PC-9 (cell line): ENCODE measurements at regions not wholly inside any gene's neighbourhood (a gene's known extent, or its start where the extent isn't known, plus 50 kb on each side); places are given as distances from the start of the nearest gene placed in this dataset.
A peak's percentile ranks its signal among the peaks of the same experiment; 100 is the strongest.

Experiments
- BruUV-seq: library from RNA; stranded (reverse); fragments of 400-500 nt; replicated peaks from 2 replicates; lab custom pipeline; 2021; lab: Mats Ljungman, UMichigan
- CTCF ChIA-PET: fragments of 300-600 bp; sonication (Branson Sonifier 250); formaldehyde crosslinking; loops from one replicate; lab custom pipeline; 2022; ENCODE audit warnings: antibody characterized with exemption; lab: Charles Lee
- POLR2A ChIA-PET: fragments of 300-600 bp; sonication (Branson Sonifier 250); formaldehyde crosslinking; loops from one replicate; lab custom pipeline; 2022; ENCODE audit warnings: antibody characterized with exemption; ENCODE audit not compliant: unreplicated experiment; lab: Charles Lee
- DNase-seq, 2 experiments: peaks; one replicate each; pipeline versions ENCODE4 v3.0.0 to v3.0.0-alpha.2; 2015 to 2022; ENCODE audit warnings: mixed read lengths in 1 of 2
- H2AFZ ChIP-seq: fragments of 200-600 bp; sonication (generic); 2 replicates; pipeline ENCODE4 v1.8.1; 2017; ENCODE audit warnings: antibody characterized with exemption
- H3F3A ChIP-seq: fragments of 200-600 bp; sonication (generic); 2 replicates; pipeline ENCODE4 v1.8.1; 2017; ENCODE audit warnings: antibody characterized with exemption, mild to moderate bottlenecking, low read depth; ENCODE audit not compliant: insufficient read depth
- H3K27ac ChIP-seq: fragments of 200-600 bp; sonication (generic); 2 replicates; pipeline ENCODE4 v1.6.1; 2016; ENCODE audit warnings: mixed run types
- H3K27me3 ChIP-seq: fragments of 200-600 bp; sonication (generic); 2 replicates; pipeline ENCODE4 v1.6.1; 2016; ENCODE audit warnings: low read depth, mixed run types; ENCODE audit not compliant: insufficient read depth
- H3K36me3 ChIP-seq: fragments of 200-600 bp; sonication (generic); 2 replicates; pipeline ENCODE4 v1.6.1; 2016; ENCODE audit warnings: low read depth, mixed run types
- H3K4me1 ChIP-seq: fragments of 200-600 bp; sonication (generic); replicated peaks from 2 replicates; pipeline ENCODE4 v1.6.1; 2016; ENCODE audit warnings: mixed run types; ENCODE audit not compliant: insufficient read depth
- H3K4me2 ChIP-seq: fragments of 200-600 bp; sonication (generic); 2 replicates; pipeline ENCODE4 v1.6.1; 2017; ENCODE audit warnings: mixed run types
- H3K4me3 ChIP-seq: fragments of 200-600 bp; sonication (generic); 2 replicates; pipeline ENCODE4 v1.6.1; 2016; ENCODE audit warnings: mixed run types
- H3K79me2 ChIP-seq: fragments of 200-600 bp; sonication (generic); 2 replicates; pipeline ENCODE4 v1.6.1; 2017; ENCODE audit warnings: low read depth, mixed run types
- H3K9me2 ChIP-seq: fragments of 200-600 bp; sonication (generic); 2 replicates; pipeline ENCODE4 v1.8.1; 2017; ENCODE audit warnings: mild to moderate bottlenecking; ENCODE audit not compliant: insufficient read depth
- H3K9me3 ChIP-seq: fragments of 200-600 bp; sonication (generic); 2 replicates; pipeline ENCODE4 v1.8.1; 2016; ENCODE audit warnings: low read depth; ENCODE audit not compliant: insufficient read depth
- H4K20me1 ChIP-seq: fragments of 200-600 bp; sonication (generic); 2 replicates; pipeline ENCODE4 v1.8.1; 2017; ENCODE audit not compliant: insufficient read depth
- EZH2 ChIP-seq: fragments of 200-600 bp; sonication (generic); IDR thresholded peaks from 2 replicates; pipeline ENCODE4 v1.8.0; 2017; ENCODE audit warnings: antibody characterized with exemption, low read depth
- intact Hi-C: fragments of 100-400 bp; cut with micrococcal nuclease; formaldehyde crosslinking; loops from one replicate; pipeline ENCODE4 v1.10.0; 2022; ENCODE audit not compliant: unreplicated experiment
- TF ChIP-seq, protein P1 (sequence below): fragments of 200-600 bp; sonication (generic); conservative IDR thresholded peaks from 2 replicates; pipeline ENCODE4 v1.6.1; 2017; ENCODE audit warnings: mixed run types, antibody characterized with exemption, mild to moderate bottlenecking, moderate library complexity

DNA sequence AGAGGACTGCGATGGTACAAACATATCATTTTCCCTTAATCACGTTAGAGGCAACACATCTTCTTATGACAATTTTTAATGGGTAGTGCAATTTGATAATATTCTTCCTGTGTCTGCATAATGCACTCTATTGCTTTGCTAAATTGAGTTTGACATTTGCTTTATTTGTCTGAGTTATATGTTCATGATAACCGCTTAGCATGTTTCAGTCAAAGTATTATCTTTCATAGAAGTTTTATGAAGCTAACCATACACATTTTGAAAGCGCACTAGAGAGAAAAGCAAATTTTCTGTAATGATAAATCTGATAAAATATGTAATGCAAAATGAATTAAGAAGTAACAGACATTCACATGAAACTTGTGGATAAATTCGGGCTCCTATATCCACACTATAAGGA, 1276.9 kb downstream of the ZPLD1 start:
- no peaks in the 10 kb centered on the region for H4K20me1 ChIP-seq

DNA sequence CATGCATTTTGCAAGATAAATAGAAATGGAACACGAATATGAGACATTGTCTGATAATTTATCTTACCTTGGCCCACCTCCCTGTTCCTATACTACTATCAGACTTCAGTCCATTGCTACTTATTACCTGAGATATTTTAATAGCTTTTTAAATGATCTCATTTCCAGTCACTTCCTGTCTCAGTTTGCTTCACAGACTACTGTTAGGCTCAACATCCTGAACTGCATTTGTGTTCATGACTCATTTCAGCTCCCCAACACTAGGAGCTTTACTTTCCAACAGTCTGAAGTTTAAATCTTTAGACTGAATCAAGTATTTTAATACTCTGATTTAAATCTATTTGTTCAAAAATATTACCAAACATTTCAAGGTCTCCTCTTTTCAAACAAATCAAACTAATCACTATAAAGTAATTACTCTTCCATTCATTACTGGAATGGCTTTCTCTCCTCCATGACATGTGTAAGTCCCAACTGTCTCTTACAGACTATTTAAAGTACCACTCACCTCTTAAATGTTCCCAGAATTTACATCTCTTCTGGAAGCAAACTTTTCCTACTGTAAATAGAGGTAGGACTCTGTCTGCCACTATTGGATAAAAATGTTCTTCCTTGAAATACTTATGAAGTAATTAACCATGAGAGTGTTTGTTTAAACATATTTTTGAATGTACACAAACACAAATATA, 1277.6 kb downstream of the ZPLD1 start:
- no peaks in the 10 kb centered on the region for H4K20me1 ChIP-seq
- no peaks in the 10 kb centered on the region for H3K4me1 ChIP-seq
- H3K36me3 ChIP-seq: no peaks in the 10 kb centered on the region
- no TSS peak for BruUV-seq
- no peak overlapping the region for H2AFZ ChIP-seq
- H3K4me2 ChIP-seq: no peak overlapping the region
- POLR2A ChIA-PET: interaction anchor here (0.7 kb wide), 1 partner anchor 344 kb away, joined by 10 read pairs; no protein-coding TSS in a partner anchor
- H3K9me2 ChIP-seq: no peaks in the 10 kb centered on the region; the same call in 1 of the 2 replicates
- CTCF ChIA-PET: no interaction called here
- no peaks in the 10 kb centered on the region for H3K27me3 ChIP-seq
- H3K9me3 ChIP-seq: no peaks in the 10 kb centered on the region
- DNase-seq: no peak
- H3K4me3 ChIP-seq: no peak overlapping the region
- H3F3A ChIP-seq: no peaks in the 10 kb centered on the region; the same call in 1 of the 2 replicates
- intact Hi-C loops: no loop called here
- TF ChIP-seq, protein P1, sequence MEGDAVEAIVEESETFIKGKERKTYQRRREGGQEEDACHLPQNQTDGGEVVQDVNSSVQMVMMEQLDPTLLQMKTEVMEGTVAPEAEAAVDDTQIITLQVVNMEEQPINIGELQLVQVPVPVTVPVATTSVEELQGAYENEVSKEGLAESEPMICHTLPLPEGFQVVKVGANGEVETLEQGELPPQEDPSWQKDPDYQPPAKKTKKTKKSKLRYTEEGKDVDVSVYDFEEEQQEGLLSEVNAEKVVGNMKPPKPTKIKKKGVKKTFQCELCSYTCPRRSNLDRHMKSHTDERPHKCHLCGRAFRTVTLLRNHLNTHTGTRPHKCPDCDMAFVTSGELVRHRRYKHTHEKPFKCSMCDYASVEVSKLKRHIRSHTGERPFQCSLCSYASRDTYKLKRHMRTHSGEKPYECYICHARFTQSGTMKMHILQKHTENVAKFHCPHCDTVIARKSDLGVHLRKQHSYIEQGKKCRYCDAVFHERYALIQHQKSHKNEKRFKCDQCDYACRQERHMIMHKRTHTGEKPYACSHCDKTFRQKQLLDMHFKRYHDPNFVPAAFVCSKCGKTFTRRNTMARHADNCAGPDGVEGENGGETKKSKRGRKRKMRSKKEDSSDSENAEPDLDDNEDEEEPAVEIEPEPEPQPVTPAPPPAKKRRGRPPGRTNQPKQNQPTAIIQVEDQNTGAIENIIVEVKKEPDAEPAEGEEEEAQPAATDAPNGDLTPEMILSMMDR: no peak
- no peak for TF ChIP-seq EZH2
- no peaks in the 10 kb centered on the region for H3K79me2 ChIP-seq
- no peak overlapping the region for H3K27ac ChIP-seq

More for the DNA sequence above, 1276.9 kb downstream of the ZPLD1 start:
- no peak for DNase-seq
- H3K9me3 ChIP-seq: no peaks in the 10 kb centered on the region
- TF ChIP-seq, protein P1: no peak
- TF ChIP-seq EZH2: no peak
- H3K27me3 ChIP-seq: no peaks in the 10 kb centered on the region
- H3K4me2 ChIP-seq: no peak overlapping the region
- ChIA-PET POLR2A (no interaction called here), CTCF (no interaction called here)
- H3K9me2 ChIP-seq: no peaks in the 10 kb centered on the region; the same call in 1 of the 2 replicates
- no peak overlapping the region for H3K27ac ChIP-seq
- no peaks in the 10 kb centered on the region for H3K79me2 ChIP-seq
- H3K36me3 ChIP-seq: no peaks in the 10 kb centered on the region
- H3K4me1 ChIP-seq: no peaks in the 10 kb centered on the region
- intact Hi-C loops: no loop called here
- H2AFZ ChIP-seq: no peak overlapping the region
- no TSS peak for BruUV-seq
- no peaks in the 10 kb centered on the region; the same call in 1 of the 2 replicates for H3F3A ChIP-seq
- no peak overlapping the region for H3K4me3 ChIP-seq

DNA sequence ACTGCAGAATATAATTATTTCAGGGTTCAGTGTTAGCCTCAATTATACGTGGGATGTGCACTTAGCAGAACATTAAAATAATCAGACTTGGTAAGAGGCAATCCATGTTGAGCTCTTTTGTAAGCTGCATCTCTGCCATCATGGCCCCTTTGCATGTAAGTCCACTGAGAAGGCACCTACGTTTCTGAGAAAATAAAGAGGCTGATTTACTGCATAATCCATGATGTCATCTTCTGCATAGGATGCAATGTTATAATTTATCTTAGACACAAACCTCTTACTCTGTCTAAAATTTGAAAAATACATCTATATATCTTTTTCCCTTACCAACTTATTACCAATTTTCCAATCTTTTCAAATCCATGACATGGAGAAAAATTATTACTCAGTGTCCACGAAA, 1294.7 kb downstream of the ZPLD1 start:
- H3K9me2 ChIP-seq: no peaks in the 10 kb centered on the region
- H3K27ac ChIP-seq: no peak overlapping the region
- peak in 1 of 2 experiments; percentile 6 for DNase-seq
- H2AFZ ChIP-seq: no peak overlapping the region
- no peaks in the 10 kb centered on the region for H3K36me3 ChIP-seq
- H4K20me1 ChIP-seq: no peaks in the 10 kb centered on the region
- TF ChIP-seq, protein P1: no peak
- no peak for TF ChIP-seq EZH2
- no peaks in the 10 kb centered on the region for H3K27me3 ChIP-seq
- H3K4me2 ChIP-seq: no peak overlapping the region
- no peaks in the 10 kb centered on the region for H3K9me3 ChIP-seq
- no TSS peak for BruUV-seq
- H3K79me2 ChIP-seq: no peaks in the 10 kb centered on the region
- no peaks in the 10 kb centered on the region for H3F3A ChIP-seq
- CTCF ChIA-PET: no interaction called here
- H3K4me3 ChIP-seq: no peak overlapping the region
- intact Hi-C loops: no loop called here
- POLR2A ChIA-PET: no interaction called here
- no peaks in the 10 kb centered on the region for H3K4me1 ChIP-seq
